NCI-H146 treated with DMSO at 0.1 percent for 48 hours (cell line): ENCODE measurements at regions not wholly inside any gene's neighbourhood (a gene's known extent, or its start where the extent isn't known, plus 50 kb on each side); places are given as distances from the start of the nearest gene placed in this dataset.
A peak's percentile ranks its signal among the peaks of the same experiment; 100 is the strongest.

Source experiments
- DNase-seq: peaks from one replicate; lab custom pipeline; 2025; ENCODE audit not compliant: unreplicated experiment; lab: John Stamatoyannopoulos, UW

GRCh38 chr1:62981434-62981833 lies 197.5 kb downstream of the ATG4C start:
- DNase-seq: no peak

- no peak for DNase-seq
Measured at GRCh38 chr1:62988867-62989266, 204.9 kb downstream of the ATG4C start.

GRCh38 chr1:62989497-62989896 lies 205.6 kb downstream of the ATG4C start:
- no peak for DNase-seq

- peak; percentile 66 for DNase-seq
Measured at GRCh38 chr1:62991152-62991551, 207.2 kb downstream of the ATG4C start.

GRCh38 chr1:62993844-62994243 lies 209.9 kb downstream of the ATG4C start:
- no peak for DNase-seq

GRCh38 chr1:62995173-62995572 lies 211.2 kb downstream of the ATG4C start:
- DNase-seq: no peak

GRCh38 chr1:62997884-62998283 lies 214.0 kb downstream of the ATG4C start:
- no peak for DNase-seq

- DNase-seq: peak; percentile 41
Measured at GRCh38 chr1:62998845-62999649, 215.1 kb downstream of the ATG4C start.

GRCh38 chr1:63000508-63000907 lies 216.6 kb downstream of the ATG4C start:
- peak; percentile 7 for DNase-seq

GRCh38 chr1:63004868-63005267 lies 220.9 kb downstream of the ATG4C start:
- DNase-seq: no peak

GRCh38 chr1:63005812-63006211 lies 221.9 kb downstream of the ATG4C start:
- no peak for DNase-seq

GRCh38 chr1:63009421-63009820 lies 225.5 kb downstream of the ATG4C start:
- DNase-seq: no peak

GRCh38 chr1:63010913-63011660 lies 227.2 kb downstream of the ATG4C start:
- peak; percentile 54 for DNase-seq

- no peak for DNase-seq
Measured at GRCh38 chr1:63012339-63012738, 228.4 kb downstream of the ATG4C start.

- no peak for DNase-seq
Measured at GRCh38 chr1:63014267-63014666, 230.3 kb downstream of the ATG4C start.

- no peak for DNase-seq
Measured at GRCh38 chr1:63022319-63022718, 238.4 kb downstream of the ATG4C start.

GRCh38 chr1:63023171-63023570 lies 239.2 kb downstream of the ATG4C start:
- no peak for DNase-seq

- no peak for DNase-seq
Measured at GRCh38 chr1:63023637-63024036, 239.7 kb downstream of the ATG4C start.

GRCh38 chr1:63024132-63024531 lies 240.2 kb downstream of the ATG4C start:
- DNase-seq: no peak

GRCh38 chr1:63027176-63027575 lies 243.2 kb downstream of the ATG4C start:
- no peak for DNase-seq

GRCh38 chr1:63032171-63032570 lies 248.2 kb downstream of the ATG4C start:
- no peak for DNase-seq

GRCh38 chr1:63033211-63033610 lies 249.3 kb downstream of the ATG4C start:
- no peak for DNase-seq
